Keratinocyte (primary cell): ENCODE measurements at regions not wholly inside any gene's neighbourhood (a gene's known extent, or its start where the extent isn't known, plus 50 kb on each side); places are given as distances from the start of the nearest gene placed in this dataset.

ENCODE experiments used
- DNase-seq: peaks from one replicate; pipeline ENCODE4 v3.0.0-alpha.2; 2011; ENCODE audit warnings: low read depth, missing footprints, low spot score
- FAIRE-seq: peaks from 2 replicates; lab custom pipeline; 2011; peaks lifted over from hg19 to GRCh38; lab: Jason Lieb, UNC
- H2AFZ ChIP-seq: 2 replicates; pipeline ENCODE4 v1.6.0; 2012; ENCODE audit warnings: low read length, control low read depth, inconsistent platforms; ENCODE audit not compliant: control insufficient read depth
- H3K27ac ChIP-seq: 2 replicates; pipeline ENCODE4 v1.5.1; 2011; ENCODE audit warnings: low read length; ENCODE audit not compliant: control insufficient read depth, insufficient read depth
- H3K27me3 ChIP-seq: 3 replicates; pipeline ENCODE4 v1.6.0; 2011; ENCODE audit warnings: low read length; ENCODE audit not compliant: control insufficient read depth, insufficient read depth; ENCODE audit errors: extremely low read depth
- H3K36me3 ChIP-seq, 2 experiments: 2 replicates in 1 of 2; 3 replicates in 1 of 2; pipeline ENCODE4 v1.5.1; 2011; ENCODE audit warnings: low read length in 2 of 2, mild to moderate bottlenecking in 1 of 2; ENCODE audit not compliant: control insufficient read depth in 2 of 2, insufficient read depth in 2 of 2; ENCODE audit errors: extremely low read depth in 1 of 2
- H3K4me1 ChIP-seq: 3 replicates; pipeline ENCODE4 v1.5.1; 2011; ENCODE audit warnings: low read length; ENCODE audit not compliant: control insufficient read depth, insufficient read depth; ENCODE audit errors: extremely low read depth
- H3K4me2 ChIP-seq: 3 replicates; pipeline ENCODE4 v1.6.0; 2011; ENCODE audit warnings: low read depth, low read length; ENCODE audit not compliant: control insufficient read depth, insufficient read depth; ENCODE audit errors: extremely low read depth
- H3K4me3 ChIP-seq, 3 experiments: fragments of 200-600 bp in 1 of 3; sonication (generic) in 1 of 3; 2 replicates in 2 of 3; 3 replicates in 1 of 3; pipeline ENCODE4 v1.5.1; 2011 to 2016; ENCODE audit warnings: low read length in 3 of 3, mild to moderate bottlenecking in 3 of 3, control low read depth in 2 of 3, inconsistent platforms in 1 of 3, low read depth in 1 of 3, mixed read lengths in 1 of 3, mixed run types in 1 of 3, moderate library complexity in 1 of 3; ENCODE audit not compliant: control insufficient read depth in 2 of 3, insufficient read depth in 2 of 3; ENCODE audit errors: extremely low read depth in 1 of 3
- H3K79me2 ChIP-seq: 2 replicates; pipeline ENCODE4 v1.6.0; 2012; ENCODE audit warnings: low read length; ENCODE audit not compliant: control insufficient read depth, insufficient read depth
- H3K9ac ChIP-seq: 3 replicates; pipeline ENCODE4 v1.6.0; 2011; ENCODE audit warnings: low read length; ENCODE audit not compliant: control insufficient read depth, insufficient read depth; ENCODE audit errors: extremely low read depth
- H3K9me1 ChIP-seq: 3 replicates; pipeline ENCODE4 v1.6.0; 2011; ENCODE audit warnings: low read length; ENCODE audit not compliant: control insufficient read depth, insufficient read depth; ENCODE audit errors: extremely low read depth
- H3K9me3 ChIP-seq: 2 replicates; pipeline ENCODE4 v1.5.1; 2012; ENCODE audit warnings: low read depth, low read length; ENCODE audit not compliant: control insufficient read depth
- H4K20me1 ChIP-seq: 3 replicates; pipeline ENCODE4 v1.6.0; 2011; ENCODE audit warnings: low read length; ENCODE audit not compliant: control insufficient read depth, insufficient read depth; ENCODE audit errors: extremely low read depth
- EZH2 ChIP-seq: IDR thresholded peaks from one replicate; pipeline ENCODE4 v1.6.1; 2012; ENCODE audit warnings: inconsistent platforms, mild to moderate bottlenecking, low read length, moderate library complexity
- dilution Hi-C: fragments of 300-500 bp; cut with MboI; formaldehyde crosslinking; loops from one replicate; pipeline ENCODE4 v1.7.0; 2020; ENCODE audit warnings: low sequenced_read_pairs; ENCODE audit not compliant: extremely low pct_ligation_motif_present
- TF ChIP-seq, protein P1 (sequence below), 3 experiments: IDR thresholded peaks in 1 of 3; conservative IDR thresholded peaks in 1 of 3; optimal IDR thresholded peaks in 1 of 3; 2 replicates in 2 of 3; 3 replicates in 1 of 3; pipeline versions ENCODE3 to v1.5.1; 2011; ENCODE audit warnings: low read length in 3 of 3, mild to moderate bottlenecking in 3 of 3, moderate library complexity in 2 of 3, control low read depth in 1 of 3, inconsistent platforms in 1 of 3; ENCODE audit not compliant: insufficient read depth in 2 of 3; ENCODE audit errors: extremely low read depth in 1 of 3

DNA sequence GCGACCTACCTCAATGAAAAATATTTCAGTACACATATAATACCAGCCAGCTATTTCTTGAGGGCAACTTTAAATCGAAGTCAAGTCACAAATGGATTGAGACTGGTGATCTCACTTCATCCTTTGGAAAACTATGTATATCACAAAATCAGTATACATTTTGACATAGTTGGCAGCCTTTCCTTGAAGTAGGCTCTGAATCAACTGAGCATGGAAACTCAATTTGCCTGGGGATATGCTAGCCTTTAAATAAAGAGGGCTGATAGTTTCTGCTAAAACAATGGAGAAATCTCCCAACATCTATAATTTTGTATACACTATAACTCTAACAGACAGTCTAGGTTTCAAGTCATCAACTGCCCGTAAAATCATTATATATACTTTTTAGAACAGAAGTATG lies 282.8 kb upstream of the TENM3 start:
- TF ChIP-seq, protein P1, sequence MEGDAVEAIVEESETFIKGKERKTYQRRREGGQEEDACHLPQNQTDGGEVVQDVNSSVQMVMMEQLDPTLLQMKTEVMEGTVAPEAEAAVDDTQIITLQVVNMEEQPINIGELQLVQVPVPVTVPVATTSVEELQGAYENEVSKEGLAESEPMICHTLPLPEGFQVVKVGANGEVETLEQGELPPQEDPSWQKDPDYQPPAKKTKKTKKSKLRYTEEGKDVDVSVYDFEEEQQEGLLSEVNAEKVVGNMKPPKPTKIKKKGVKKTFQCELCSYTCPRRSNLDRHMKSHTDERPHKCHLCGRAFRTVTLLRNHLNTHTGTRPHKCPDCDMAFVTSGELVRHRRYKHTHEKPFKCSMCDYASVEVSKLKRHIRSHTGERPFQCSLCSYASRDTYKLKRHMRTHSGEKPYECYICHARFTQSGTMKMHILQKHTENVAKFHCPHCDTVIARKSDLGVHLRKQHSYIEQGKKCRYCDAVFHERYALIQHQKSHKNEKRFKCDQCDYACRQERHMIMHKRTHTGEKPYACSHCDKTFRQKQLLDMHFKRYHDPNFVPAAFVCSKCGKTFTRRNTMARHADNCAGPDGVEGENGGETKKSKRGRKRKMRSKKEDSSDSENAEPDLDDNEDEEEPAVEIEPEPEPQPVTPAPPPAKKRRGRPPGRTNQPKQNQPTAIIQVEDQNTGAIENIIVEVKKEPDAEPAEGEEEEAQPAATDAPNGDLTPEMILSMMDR (optimal IDR thresholded peaks at IDR 0.05 in 1 of 3, IDR thresholded peaks at IDR 0.05 in 1 of 3, conservative IDR thresholded peaks at IDR 0.05 in 1 of 3; ENCODE audit: extremely low read depth in 1 of 3, insufficient read depth in 2 of 3, low read length in 3 of 3): no peak
- no peak for TF ChIP-seq EZH2
- H3K4me1 ChIP-seq: peaks cover 7% of the 10 kb centered on the region
- H3K27me3 ChIP-seq: no peaks in the 10 kb centered on the region
- H3K9me1 ChIP-seq: no peaks in the 10 kb centered on the region
- FAIRE-seq (no peak), DNase-seq (no peak)
- no peak overlapping the region for H3K27ac ChIP-seq
- H3K9me3 ChIP-seq: no peaks in the 10 kb centered on the region
- dilution Hi-C loops: no loop called here
- no peak overlapping the region for H3K4me3 ChIP-seq
- no peak overlapping the region for H3K4me2 ChIP-seq
- no peak overlapping the region for H2AFZ ChIP-seq
- H3K9ac ChIP-seq: no peak overlapping the region
- H3K79me2 ChIP-seq: no peaks in the 10 kb centered on the region
- no peaks in the 10 kb centered on the region for H3K36me3 ChIP-seq
- no peaks in the 10 kb centered on the region for H4K20me1 ChIP-seq

DNA sequence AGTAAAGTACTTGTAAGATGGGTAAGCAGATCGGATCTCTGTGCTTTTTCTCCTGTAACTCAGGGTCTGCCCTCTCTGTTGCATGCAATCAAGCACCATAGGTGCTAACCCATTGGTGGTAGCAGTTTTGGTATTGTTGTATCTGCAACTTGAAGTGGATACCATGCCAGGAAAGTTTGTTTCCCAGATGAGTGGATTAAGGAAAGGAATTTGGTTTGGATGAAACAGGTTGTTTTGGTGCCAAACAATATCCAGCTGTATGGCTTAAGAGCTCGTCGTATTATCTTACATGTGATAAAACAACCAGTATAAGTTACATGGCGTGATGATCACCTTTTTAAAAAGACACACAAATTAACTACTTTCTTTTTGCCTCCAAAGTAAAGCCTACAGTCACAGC lies 280.9 kb upstream of the TENM3 start:
- Histone ChIP-seq H4K20me1 (no peaks in the 10 kb centered on the region), H3K36me3 (no peaks in the 10 kb centered on the region), H3K27me3 (no peaks in the 10 kb centered on the region), H2AFZ (no peak overlapping the region), H3K9ac (no peak overlapping the region), H3K4me2 (no peak overlapping the region), H3K9me3 (no peaks in the 10 kb centered on the region), H3K4me3 (no peak overlapping the region), H3K79me2 (no peaks in the 10 kb centered on the region), H3K9me1 (no peaks in the 10 kb centered on the region), H3K4me1 (peaks cover 7% of the 10 kb centered on the region), H3K27ac (no peak overlapping the region)
- DNase-seq (no peak), FAIRE-seq (no peak)
- dilution Hi-C loops: no loop called here
- TF ChIP-seq, protein P1 (optimal IDR thresholded peaks at IDR 0.05 in 1 of 3, IDR thresholded peaks at IDR 0.05 in 1 of 3, conservative IDR thresholded peaks at IDR 0.05 in 1 of 3; ENCODE audit: extremely low read depth in 1 of 3, insufficient read depth in 2 of 3, low read length in 3 of 3): no peak
